ENCODE measurements at regions not wholly inside any gene's neighbourhood (a gene's known extent, or its start where the extent isn't known, plus 50 kb on each side); places are given as distances from the start of the nearest gene placed in this dataset.

DNA sequence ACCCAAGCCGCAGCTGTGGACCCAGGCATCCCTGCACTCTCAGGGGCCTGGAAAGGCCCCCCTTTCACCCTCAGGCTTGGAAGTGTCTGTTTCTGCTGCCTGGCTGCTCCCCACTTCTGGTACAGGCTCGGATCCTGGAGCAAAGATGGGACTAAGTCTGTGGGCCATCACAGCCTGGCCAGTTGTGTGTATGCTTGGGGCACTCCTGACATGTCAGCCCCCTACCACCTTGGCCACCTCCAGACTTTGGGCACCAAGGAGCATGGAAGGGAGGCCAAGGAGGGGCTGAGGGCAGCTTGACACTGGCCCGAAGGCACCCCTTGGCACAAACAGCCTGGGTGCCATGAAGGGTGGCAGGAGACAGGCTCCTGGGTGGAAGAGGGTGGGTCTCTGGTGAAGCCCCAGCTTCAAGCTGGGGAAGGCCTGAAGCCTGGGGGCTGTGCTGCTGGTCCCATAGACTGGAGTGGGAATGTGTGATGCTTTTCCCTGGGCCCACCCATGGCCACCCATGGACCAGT, 799.4 kb upstream of the AGA start:
- TF ChIP-seq, protein P1, sequence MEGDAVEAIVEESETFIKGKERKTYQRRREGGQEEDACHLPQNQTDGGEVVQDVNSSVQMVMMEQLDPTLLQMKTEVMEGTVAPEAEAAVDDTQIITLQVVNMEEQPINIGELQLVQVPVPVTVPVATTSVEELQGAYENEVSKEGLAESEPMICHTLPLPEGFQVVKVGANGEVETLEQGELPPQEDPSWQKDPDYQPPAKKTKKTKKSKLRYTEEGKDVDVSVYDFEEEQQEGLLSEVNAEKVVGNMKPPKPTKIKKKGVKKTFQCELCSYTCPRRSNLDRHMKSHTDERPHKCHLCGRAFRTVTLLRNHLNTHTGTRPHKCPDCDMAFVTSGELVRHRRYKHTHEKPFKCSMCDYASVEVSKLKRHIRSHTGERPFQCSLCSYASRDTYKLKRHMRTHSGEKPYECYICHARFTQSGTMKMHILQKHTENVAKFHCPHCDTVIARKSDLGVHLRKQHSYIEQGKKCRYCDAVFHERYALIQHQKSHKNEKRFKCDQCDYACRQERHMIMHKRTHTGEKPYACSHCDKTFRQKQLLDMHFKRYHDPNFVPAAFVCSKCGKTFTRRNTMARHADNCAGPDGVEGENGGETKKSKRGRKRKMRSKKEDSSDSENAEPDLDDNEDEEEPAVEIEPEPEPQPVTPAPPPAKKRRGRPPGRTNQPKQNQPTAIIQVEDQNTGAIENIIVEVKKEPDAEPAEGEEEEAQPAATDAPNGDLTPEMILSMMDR (conservative IDR thresholded peaks at IDR 0.05; ENCODE audit: low read depth, low read length), result no peak
- no peak overlapping the region for H3K4me3 ChIP-seq (ENCODE audit: low read depth, low read length)
- no peak for DNase-seq (ENCODE audit: low read depth)

DNA sequence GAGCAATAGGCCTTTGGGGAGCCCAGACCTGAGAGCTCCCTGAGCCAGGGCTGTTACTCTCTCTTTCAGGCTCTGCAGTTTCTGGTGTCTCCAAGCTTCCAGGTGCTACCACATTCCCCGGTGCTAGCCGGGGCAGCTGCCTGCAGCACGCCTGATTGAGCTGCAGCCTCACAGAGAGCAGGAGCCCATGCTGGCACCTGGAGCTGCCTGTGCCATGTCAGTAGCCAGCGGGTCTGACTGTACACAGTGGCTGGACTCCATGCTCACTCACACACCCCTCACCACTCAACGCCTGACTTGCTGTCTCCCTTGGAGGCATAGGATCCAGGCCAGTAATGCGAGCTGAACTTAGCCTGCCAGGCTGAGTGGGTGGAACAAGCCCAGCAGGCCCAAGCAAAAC, 800.4 kb upstream of the AGA start:
- TF ChIP-seq, protein P1 (conservative IDR thresholded peaks at IDR 0.05; ENCODE audit: low read depth, low read length), result no peak
- no peak for DNase-seq (ENCODE audit: low read depth)
- no peak overlapping the region for H3K4me3 ChIP-seq (ENCODE audit: low read depth, low read length)

DNA sequence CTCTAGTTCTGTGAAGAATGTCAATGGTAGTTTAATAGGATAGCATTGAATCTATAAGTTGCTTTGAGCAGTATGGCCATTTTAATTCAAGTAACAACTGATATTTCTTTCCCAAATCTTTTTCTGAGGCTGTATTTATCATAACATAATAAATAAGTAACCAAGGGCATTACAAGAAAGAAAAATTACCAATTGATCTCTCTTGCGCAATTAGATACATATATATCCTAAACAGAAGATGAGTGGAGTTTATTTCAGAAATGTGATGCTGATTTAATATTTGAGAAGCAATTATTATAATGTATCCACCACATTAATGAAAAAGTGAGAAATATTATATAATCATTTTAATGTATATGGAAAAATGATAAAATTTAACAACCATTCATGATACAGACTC, 802.5 kb upstream of the AGA start:
- TF ChIP-seq, protein P1 (conservative IDR thresholded peaks at IDR 0.05; ENCODE audit: low read depth, low read length), result no peak

DNA sequence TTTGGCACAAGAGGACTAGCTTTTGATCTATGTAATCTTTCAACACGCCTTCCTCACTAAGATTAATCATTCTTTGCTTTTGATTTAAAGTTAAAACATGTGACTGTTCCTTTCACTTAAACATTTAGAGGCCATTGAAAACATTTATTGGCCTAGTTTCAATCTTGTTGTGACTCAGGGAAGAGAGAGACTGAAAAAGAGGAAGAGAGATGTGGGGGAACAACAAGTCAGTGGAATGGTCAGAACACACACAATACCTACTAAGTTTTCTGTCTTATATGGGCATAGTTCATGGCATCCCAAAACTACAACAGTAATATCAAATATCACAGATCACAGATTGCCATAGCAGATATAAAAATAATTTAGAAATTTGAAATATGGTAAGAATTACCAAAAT, 812.9 kb upstream of the AGA start:
- no peak overlapping the region for H3K4me3 ChIP-seq (ENCODE audit: low read depth, low read length)
- DNase-seq (ENCODE audit: low read depth), result no peak
- TF ChIP-seq, protein P1 (conservative IDR thresholded peaks at IDR 0.05; ENCODE audit: low read depth, low read length), result no peak

More for the DNA sequence above, 802.5 kb upstream of the AGA start:
- no peak for DNase-seq (ENCODE audit: low read depth)
- no peak overlapping the region for H3K4me3 ChIP-seq (ENCODE audit: low read depth, low read length)

DNA sequence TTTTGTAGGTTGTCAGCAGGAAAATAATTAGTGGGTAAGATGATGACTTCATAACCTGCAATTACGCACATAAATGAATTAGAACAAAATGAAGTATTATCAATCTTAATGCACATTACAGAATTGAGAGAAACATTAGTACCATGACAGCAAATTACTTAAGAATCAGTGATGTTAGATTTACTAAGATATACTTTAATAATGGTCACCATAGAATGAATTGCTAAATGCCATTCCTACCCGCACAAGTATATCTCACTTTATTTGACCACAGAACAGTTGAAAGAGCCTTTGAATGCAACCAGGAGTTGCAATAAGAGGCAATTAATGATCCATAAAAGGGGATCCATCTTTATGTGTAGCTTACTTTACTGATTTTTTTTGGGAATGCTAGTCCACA, 816.4 kb upstream of the AGA start:
- TF ChIP-seq, protein P1 (conservative IDR thresholded peaks at IDR 0.05; ENCODE audit: low read depth, low read length), result no peak
- no peak for DNase-seq (ENCODE audit: low read depth)
- no peak overlapping the region for H3K4me3 ChIP-seq (ENCODE audit: low read depth, low read length)

DNA sequence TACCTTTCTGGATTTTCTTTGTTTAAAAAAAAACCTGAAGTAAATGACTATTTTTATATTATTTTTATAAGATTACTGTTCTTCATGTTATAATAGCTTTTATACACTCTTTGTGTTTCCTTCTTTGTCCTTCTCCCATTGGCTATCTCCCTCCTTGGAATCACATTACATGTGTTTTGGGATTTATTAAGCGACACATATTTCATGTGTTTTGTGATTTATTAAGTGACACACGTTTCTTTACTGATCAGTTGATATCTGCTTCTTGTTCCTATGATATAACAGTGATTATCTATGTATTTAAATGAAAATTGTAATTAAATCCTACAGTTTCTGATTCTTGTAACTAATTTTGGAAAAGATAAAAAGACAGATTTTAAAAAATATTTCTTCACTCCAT, 817.3 kb upstream of the AGA start:
- no peak overlapping the region for H3K4me3 ChIP-seq (ENCODE audit: low read depth, low read length)
- TF ChIP-seq, protein P1 (conservative IDR thresholded peaks at IDR 0.05; ENCODE audit: low read depth, low read length), result no peak
- DNase-seq (ENCODE audit: low read depth), result no peak

DNA sequence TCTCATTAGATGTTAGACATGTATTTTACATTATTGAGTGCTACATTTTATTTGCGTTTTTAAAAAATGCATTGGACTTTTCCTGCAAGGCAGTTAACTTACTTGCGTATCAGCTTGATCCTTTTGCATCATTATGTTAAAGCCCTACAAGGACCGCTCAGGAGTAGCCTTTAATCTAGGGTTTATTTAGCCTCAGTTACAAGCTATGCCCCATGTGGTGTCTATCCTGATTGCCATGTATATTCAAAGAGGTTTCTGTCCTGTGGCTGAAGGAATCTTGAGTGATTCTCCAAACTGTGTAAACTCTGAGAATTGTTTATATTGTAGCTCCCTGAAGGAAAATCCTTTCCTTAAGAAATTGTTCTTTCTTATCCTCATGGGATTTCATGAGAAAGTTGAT, 821.8 kb upstream of the AGA start:
- DNase-seq (ENCODE audit: low read depth), result no peak
- TF ChIP-seq, protein P1 (conservative IDR thresholded peaks at IDR 0.05; ENCODE audit: low read depth, low read length), result no peak
- no peak overlapping the region for H3K4me3 ChIP-seq (ENCODE audit: low read depth, low read length)

All from epithelial cell of proximal tubule (primary cell).